Mesothelial cell of epicardium (in vitro differentiated cells): ENCODE measurements at regions not wholly inside any gene's neighbourhood (a gene's known extent, or its start where the extent isn't known, plus 50 kb on each side); places are given as distances from the start of the nearest gene placed in this dataset.
A peak's percentile ranks its signal among the peaks of the same experiment; 100 is the strongest.

Experiments used
- DNase-seq, 2 experiments: peaks; one replicate each; pipeline ENCODE4 v3.0.0; 2021; ENCODE audit warnings: low spot score in 2 of 2; ENCODE audit not compliant: unreplicated experiment in 2 of 2
- H3K27ac Mint-ChIP-seq: 2 replicates; pipeline ENCODE4 v1.8.0; 2021; ENCODE audit warnings: mixed read lengths
- H3K27me3 Mint-ChIP-seq: 2 replicates; pipeline ENCODE4 v1.8.0; 2021; ENCODE audit warnings: low read depth, mixed read lengths
- H3K36me3 Mint-ChIP-seq: 2 replicates; pipeline ENCODE4 v1.8.0; 2021; ENCODE audit warnings: mixed read lengths
- H3K4me1 Mint-ChIP-seq: 2 replicates; pipeline ENCODE4 v1.8.0; 2021; ENCODE audit warnings: mixed read lengths
- H3K4me3 Mint-ChIP-seq: 2 replicates; pipeline ENCODE4 v1.8.0; 2021; ENCODE audit warnings: mild to moderate bottlenecking, moderate library complexity, mixed read lengths
- H3K9me3 Mint-ChIP-seq: 2 replicates; pipeline ENCODE4 v1.8.0; 2021; ENCODE audit warnings: mixed read lengths
- TF ChIP-seq, protein P1 (sequence below): fragments of 200-600 bp; sonication (generic); IDR thresholded peaks from one replicate; pipeline ENCODE4 v1.5.0; 2021; ENCODE audit warnings: antibody characterized with exemption; ENCODE audit not compliant: unreplicated experiment

DNA sequence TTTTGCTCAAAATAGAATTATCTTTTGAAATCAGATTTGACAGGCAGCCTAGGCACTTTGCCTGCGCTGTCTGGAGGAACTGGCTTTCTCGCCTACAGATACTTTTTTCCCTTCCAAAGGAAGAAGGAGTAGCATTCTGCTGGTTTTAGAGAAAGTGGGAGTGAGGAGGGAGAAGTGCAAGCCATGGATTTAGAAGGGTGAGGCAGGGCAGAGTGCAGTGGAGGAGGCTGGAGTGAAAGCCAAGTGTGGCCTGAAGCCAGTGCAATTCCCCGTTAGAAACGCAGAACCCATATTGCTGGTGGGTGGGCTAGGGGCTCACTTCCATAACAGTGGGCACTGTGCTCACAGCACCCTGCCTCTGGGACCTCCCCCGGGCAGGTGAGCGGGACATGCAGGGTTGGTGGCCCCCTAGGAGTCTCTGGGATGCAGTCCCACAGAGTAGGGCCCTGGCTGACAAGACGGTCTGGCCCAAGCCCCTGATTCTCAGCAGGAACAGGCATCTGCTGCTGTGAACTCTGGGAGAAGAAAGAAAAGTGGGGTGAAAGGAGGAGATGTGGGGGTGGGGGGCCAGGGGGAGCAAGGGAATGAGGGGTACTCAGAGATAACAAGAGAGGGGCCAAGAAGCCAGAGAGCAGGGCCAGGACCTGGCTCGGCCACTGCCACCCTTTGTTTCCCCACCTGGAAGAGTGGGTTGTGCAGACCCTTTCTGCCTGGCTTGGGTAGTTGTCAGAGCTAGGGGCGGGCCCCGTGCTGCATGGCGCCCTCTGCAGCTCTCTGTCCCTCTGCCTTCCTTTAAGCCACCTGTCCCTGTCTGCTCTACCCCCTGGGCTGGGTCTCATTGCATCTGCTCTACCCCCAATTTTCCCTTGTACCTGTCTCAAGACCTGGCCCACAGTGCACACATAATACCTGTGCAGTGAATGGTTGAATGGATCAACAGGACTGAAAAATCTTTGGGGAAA is 273.5 kb upstream of the HS6ST1 start:
- H3K36me3 Mint-ChIP-seq, result no peaks in the 10 kb centered on the region
- no peaks in the 10 kb centered on the region for H3K27me3 Mint-ChIP-seq
- no peaks in the 10 kb centered on the region for H3K9me3 Mint-ChIP-seq
- H3K4me1 Mint-ChIP-seq, result peaks cover 7% of the 10 kb centered on the region
- DNase-seq, result no peak
- peak overlapping the region; percentile 10 for H3K27ac Mint-ChIP-seq
- H3K4me3 Mint-ChIP-seq, result no peak overlapping the region
- TF ChIP-seq, protein P1, sequence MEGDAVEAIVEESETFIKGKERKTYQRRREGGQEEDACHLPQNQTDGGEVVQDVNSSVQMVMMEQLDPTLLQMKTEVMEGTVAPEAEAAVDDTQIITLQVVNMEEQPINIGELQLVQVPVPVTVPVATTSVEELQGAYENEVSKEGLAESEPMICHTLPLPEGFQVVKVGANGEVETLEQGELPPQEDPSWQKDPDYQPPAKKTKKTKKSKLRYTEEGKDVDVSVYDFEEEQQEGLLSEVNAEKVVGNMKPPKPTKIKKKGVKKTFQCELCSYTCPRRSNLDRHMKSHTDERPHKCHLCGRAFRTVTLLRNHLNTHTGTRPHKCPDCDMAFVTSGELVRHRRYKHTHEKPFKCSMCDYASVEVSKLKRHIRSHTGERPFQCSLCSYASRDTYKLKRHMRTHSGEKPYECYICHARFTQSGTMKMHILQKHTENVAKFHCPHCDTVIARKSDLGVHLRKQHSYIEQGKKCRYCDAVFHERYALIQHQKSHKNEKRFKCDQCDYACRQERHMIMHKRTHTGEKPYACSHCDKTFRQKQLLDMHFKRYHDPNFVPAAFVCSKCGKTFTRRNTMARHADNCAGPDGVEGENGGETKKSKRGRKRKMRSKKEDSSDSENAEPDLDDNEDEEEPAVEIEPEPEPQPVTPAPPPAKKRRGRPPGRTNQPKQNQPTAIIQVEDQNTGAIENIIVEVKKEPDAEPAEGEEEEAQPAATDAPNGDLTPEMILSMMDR, result no peak

DNA sequence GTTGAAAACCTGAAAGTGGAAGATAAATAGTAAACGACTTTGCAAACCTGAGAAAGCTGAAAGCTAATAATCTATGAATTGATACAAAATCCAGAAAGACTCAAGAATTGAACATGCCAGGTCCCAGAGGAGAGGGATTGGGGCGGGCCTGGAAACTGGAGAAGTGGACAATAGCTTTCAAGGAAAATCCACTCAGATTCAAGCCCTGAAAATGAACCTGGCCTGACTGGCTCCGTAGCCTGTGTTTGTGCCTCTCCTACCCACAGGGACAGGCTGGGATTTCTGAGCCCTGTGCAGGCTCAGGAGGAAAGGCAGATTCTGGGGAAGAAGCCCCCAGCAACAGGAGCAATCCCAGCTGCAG is 274.8 kb upstream of the HS6ST1 start:
- DNase-seq, result no peak
- H3K36me3 Mint-ChIP-seq, result no peaks in the 10 kb centered on the region
- H3K27me3 Mint-ChIP-seq, result no peaks in the 10 kb centered on the region
- no peaks in the 10 kb centered on the region for H3K9me3 Mint-ChIP-seq
- H3K4me3 Mint-ChIP-seq, result no peak overlapping the region
- TF ChIP-seq, protein P1, result no peak
- H3K4me1 Mint-ChIP-seq, result peaks cover 7% of the 10 kb centered on the region
- H3K27ac Mint-ChIP-seq, result no peak overlapping the region

GRCh38 chr2:128593879-128594650 is 275.4 kb upstream of the HS6ST1 start:
- Mint-ChIP-seq H3K27ac (no peak overlapping the region), H3K9me3 (no peaks in the 10 kb centered on the region), H3K4me1 (peaks cover 7% of the 10 kb centered on the region), H3K4me3 (no peak overlapping the region), H3K36me3 (no peaks in the 10 kb centered on the region), H3K27me3 (no peaks in the 10 kb centered on the region)
- TF ChIP-seq, protein P1, result no peak
- DNase-seq, result no peak

DNA sequence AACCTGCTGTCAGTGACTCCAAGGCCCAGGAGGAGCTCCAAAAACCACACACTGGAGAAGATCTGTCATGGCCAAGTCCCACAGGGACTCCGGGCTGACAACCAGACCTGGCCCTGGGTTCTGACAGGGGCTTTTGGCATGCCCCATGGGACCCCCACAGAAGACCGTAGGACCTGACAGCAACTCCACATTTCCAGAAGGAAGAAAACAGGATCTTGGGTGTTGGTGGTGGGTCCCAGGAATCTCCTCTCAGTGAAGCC is 275.9 kb upstream of the HS6ST1 start:
- TF ChIP-seq, protein P1, result no peak
- H3K27ac Mint-ChIP-seq, result no peak overlapping the region
- H3K36me3 Mint-ChIP-seq, result no peaks in the 10 kb centered on the region
- no peak for DNase-seq
- H3K27me3 Mint-ChIP-seq, result no peaks in the 10 kb centered on the region
- H3K9me3 Mint-ChIP-seq, result no peaks in the 10 kb centered on the region
- H3K4me3 Mint-ChIP-seq, result no peak overlapping the region
- peaks cover 7% of the 10 kb centered on the region for H3K4me1 Mint-ChIP-seq

DNA sequence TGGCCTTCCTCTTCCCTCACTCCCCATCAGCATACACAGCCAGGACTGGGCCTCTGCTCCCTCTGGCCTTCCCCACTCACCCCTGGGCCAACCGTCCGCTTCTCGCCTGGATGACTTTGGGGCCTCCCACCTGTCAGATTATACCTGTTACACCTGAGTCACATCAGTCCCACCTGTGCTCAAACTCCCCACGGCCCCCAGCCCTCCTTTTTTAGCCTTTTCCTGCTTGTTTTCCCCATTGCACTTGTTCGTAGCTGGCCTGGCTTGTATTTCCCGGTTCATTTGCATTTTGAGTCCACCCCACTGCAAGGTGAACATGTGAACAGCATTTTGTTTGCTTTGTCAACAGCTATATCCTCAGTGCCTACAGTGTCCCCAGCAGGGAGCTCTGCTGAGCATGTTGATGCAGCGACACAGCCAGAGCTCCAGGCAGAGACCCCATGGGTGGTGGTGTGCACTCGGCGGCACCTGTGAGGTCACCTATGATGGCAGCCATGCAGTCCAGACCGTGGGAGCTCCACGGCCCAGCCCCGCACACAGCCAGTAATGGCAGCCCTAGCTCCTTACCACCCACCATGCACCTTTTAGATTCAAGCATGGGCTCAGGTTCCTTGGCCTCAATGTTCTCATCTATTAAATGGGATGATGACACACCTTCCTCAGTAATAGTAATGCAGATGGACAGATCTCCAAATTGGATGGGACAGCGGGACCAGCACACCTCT is 276.4 kb upstream of the HS6ST1 start:
- H3K9me3 Mint-ChIP-seq, result no peaks in the 10 kb centered on the region
- H3K4me1 Mint-ChIP-seq, result peaks cover 10% of the 10 kb centered on the region
- H3K27ac Mint-ChIP-seq, result no peak overlapping the region
- no peaks in the 10 kb centered on the region for H3K27me3 Mint-ChIP-seq
- TF ChIP-seq, protein P1, result no peak
- no peak overlapping the region for H3K4me3 Mint-ChIP-seq
- DNase-seq, result peak in 1 of 2 experiments; percentile 14
- H3K36me3 Mint-ChIP-seq, result no peaks in the 10 kb centered on the region
